ENCODE measurements at regions not wholly inside any gene's neighbourhood (a gene's known extent, or its start where the extent isn't known, plus 50 kb on each side); places are given as distances from the start of the nearest gene placed in this dataset.
"Not testable (repeated sequence)": the region's sequence is repeated elsewhere in the genome, so short reads cannot be mapped to it uniquely, and the experiment has no call there.

DNA sequence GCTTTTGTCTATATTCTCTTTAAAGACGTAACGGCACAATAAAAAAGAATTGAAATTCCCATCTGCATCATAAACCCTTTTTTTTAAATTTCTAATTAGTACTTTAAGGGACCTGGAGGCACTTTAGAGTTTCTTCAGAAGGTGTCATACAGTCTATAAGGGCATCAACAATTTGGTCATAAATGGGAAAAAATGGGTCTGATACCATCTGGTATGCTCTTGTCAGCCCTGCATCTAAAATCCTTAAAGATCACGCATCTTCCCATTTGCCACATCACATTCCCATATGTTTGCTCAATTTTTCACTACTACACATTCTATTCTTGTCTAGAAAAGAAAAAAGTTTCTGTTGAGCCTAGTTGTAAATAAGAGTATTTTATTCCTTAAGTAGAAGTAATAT, 53.8 kb downstream of the COX7C start:
- DNase-seq, result no peak

DNA sequence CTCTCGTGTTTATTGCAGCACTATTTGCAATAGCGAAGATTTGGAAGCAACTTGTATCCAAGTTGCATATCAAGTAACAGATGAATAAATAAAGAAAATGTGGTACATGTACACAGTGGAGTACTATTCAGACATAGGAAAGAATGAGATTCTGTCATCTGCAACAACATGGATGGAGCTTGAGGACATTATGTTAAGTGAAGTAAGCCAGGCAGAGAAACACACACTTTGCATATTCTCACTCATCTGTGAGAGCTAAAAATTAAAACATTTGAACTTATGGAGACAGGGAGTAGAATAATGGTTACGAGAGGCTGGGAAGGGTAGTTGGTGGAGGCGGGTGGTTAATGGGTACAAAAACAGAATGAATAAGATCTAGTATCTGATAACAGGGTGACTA, 56.3 kb downstream of the COX7C start:
- DNase-seq, result no peak

DNA sequence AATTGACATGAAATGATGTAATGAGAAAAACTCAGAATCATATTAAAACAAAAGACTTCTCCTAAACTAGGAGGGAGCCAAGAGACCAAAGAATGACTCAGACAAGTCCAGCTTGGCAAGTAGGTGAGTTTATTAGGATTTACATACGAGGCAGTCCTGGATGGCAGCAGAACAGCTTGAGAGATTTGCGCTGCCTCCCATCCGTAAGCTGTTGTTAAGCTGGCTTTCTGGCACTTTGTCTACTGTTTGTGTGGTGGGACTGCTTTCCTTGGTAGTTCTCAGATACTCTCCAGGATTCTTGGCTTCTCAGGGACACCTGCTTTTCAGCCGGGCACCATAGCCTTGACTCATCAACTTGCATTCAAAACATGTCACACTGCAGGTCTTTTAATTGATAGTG, 57.6 kb downstream of the COX7C start:
- no peak for DNase-seq

DNA sequence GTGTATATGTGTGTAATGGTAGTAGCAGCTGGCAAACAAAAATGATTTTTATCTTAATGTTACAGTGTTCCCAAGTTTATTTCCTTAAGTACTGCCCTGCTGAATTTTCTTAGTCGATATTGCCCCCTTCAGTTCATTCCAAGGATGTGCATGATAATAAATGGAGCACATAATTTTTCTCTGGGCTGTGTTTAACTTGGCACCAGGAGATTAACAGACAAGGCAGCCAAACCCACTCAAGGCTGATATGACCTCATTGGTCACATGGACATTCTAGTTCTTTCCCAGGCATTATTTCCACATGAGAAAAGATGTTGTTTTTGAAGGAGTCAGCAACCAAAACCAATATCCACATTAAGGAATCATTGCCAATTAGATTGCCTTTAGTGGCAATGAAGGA, 61.8 kb downstream of the COX7C start:
- peak; percentile 28 for DNase-seq

DNA sequence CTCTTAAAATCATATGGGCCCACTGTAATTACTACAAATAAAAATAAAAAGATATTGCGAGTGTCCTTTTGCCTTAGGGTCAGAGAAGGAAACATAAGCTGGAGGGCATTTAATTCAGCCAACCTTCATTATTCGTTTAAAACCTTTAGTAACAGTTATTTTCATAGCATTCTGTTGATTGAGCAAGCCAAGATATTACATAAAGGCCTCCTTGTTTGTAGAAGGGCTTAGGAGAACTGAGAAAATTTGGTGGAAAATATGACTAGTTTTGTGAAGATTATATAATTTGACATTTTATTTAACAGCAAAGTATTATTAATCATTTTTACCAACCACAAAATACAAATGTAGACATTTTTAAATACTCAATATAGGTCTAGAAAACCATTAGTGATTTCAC, 62.2 kb downstream of the COX7C start:
- no peak for DNase-seq

DNA sequence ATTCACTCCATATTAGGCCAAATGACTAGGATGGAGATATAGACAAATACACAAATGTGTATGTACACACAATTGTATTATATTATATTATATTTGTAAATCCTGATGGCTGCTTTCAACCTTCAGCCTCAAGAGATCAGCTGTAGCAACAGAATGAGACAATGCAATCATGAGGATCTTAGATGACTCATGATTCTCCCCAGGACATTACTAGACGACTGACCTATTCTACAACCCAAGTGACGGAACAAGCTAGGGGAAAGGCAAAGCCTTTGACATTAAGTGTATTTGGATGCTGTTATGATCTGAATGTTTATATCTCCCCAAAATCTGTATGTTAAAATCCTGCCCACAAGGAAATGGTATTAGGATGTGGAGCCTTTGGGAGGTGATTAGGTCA, 66.5 kb downstream of the COX7C start:
- no peak for DNase-seq

DNA sequence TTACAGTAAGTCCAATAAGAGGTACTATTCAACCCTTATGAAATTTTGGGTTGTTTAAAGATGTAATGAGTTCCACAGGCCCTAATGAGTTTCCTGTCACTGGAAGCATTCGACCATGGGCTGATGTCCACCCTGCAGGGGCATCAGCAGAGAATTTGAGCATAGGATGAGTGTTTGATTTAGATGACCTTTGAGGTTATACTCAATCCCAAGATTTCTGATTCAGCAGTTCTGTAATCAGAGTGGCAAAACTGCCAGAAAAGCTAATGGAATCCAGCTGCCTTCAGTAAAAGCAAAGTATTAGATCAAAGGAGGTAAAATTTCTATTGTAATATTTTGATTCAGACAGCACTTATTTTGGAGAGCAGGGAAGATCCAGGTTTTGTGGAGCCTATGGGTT, 68.3 kb downstream of the COX7C start:
- no peak for DNase-seq

DNA sequence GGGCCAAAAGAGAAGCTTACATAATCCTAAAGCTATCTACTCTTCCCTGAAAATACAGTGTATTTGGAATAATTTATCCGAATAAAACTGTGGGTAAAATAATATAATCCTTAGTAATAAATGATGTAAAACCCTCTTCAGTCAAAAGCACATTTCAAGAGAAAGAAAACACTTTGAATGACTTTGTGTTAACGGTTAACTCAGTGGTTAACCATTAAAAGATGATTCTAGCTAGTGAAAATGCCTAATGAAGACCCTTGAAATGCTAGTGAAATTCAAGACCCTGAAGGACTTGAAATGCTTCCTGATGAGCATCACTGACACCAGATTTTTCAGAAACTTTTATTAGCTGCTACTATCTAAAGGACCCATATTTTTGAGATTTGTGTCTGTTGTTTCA, 70.7 kb downstream of the COX7C start:
- DNase-seq, result no peak

DNA sequence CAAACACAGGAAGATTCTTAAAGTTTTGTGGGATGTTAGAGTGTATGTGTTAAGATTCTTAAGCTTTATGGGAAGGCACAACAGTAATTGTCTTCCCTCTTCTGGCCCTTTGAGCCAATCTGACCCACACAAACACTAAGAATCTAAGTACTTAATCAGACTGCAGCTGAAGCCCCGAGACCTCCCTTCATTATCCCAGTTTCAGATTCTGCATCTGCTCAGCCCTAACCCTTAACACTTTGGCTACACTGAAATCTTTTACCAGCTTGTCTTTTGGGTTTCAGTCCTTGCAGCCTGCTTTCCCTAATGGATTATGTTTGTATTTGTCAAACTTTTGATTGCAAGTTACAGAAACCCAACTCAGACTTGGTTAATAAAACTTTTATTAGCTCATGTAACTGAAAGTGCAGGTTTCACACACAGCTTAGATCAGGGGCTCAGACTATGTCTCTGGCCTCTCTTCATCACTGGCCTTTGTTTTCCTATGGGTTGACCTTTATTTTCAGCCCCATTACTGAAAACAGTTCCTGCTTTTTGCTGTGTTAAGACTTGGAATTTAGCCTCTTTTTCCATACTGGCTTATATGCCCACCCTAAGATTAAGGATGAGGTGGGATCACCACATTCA, 71.5 kb downstream of the COX7C start:
- no peak for DNase-seq

DNA sequence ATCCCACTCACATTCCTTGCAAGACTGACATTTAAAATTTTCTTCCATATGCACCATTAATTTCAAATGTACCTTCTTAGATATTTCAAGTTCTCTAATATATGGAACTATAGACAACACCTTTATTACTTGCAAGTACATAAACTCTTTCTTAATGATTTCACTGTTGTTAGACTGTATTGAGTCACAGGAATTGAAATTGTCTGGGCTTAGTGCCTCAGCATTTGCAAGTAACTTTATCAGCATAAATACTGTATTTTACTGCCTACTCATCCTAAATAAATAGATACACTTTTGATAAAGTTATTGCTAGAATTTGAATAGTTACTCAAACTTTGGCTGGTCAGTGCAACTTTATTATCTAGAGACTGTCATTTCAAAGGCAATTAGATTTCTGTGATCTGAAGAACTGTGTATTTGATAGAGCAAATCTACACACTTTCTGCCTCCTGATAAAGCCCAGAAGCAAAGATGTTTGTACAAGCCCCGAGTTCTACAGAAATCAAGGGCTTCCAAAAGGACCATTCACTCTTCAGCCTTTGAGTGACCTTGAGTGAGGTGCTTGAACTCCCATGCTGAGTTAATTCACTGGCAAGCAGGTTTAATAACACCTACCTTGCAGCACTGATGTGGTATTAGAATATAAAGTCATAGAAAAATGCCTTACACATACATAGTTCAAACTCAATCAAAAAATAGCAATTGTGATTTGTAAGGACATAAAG, 91.6 kb downstream of the COX7C start:
- no peak for DNase-seq

DNA sequence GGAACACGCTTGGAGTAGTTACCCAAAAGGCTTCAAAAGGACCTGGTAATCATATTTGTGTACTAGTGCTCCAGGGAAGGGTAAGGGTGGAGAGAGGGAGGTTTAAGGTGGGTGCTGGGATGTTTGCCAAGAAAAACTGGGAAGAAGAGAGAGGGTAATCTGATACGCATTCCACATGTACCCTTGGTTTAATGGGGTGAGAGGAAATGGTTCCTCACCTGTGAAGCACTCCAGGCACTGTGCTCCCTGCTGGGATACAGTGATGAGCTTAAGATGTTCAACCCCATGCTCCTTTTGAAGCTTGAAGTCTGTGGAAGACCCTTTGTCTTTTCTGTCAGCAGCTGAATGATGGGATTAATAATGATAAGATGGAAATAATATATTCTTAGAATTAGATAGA, 98.4 kb downstream of the COX7C start:
- DNase-seq, result no peak

DNA sequence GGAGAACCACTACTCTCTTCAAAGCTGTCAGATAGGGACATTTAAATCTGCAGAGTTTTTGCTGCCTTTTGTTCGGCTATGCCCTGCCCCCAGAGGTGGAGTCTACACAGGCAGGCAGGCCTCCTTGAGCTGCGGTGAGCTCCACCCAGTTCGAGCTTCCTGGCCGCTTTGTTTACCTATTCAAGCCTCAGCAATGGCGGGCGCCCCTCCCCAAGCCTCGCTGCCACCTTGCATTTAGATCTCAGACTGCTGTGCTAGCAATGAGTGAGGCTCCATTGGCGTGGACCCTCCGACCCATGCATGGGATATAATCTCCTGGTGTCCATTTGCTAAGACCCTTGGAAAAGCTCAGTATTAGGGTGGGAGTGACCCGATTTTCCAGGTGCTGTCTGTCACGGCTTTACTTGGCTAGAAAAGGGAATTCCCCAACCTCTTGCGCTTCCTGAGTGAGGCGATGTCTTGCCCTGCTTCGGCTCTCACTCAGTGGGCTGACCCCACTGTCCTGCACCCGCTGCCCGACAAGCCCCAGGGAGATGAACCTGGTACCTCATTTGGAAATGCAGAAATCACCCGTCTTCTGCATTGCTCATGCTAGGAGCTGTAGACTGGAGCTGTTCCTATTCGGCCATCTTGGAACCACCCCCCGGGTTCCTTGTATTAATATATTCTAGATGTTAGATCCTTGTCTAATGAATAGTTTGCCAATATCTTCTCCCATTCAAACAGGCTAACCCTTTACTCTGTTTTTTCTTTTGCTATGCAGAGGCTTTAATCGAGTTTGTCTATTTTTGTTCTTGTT, 113.8 kb downstream of the COX7C start:
- DNase-seq, result not testable (repeated sequence)

DNA sequence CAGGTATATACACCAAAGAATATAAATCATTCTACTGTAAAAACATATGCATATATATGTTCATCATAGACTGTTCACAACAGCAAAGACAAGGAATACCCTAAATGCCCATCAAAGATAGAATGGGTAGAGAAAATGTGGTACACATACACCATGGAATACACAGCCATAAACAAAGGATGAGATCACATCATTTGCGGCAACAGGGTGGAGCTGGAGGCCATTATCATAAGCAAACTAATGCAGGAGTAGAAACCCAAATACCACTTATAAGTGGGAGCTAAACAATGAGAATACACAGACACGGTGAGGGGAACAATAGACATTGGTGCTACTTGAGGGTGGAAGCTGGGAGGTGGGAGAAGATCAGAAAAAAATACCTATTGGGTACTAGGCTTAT, 117.6 kb downstream of the COX7C start:
- no peak for DNase-seq

DNA sequence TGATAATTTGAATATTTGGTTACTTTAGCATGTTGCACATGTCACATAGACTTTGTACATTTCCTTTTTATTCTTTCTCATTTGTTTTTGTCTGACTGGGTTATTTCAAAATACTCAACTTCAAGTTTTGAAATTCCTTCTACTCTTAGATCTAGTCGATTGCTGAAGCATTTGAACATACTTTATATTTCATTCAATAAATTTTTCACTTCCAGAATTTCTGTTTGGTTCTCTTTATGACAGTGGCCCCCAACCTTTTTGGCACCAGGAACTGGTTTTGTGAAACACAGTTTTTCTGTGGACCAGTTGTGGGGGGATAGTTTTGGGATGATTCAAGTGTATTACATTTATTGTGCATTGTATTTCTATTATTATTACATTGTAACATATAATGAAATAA, 119.8 kb downstream of the COX7C start:
- DNase-seq, result no peak

DNA sequence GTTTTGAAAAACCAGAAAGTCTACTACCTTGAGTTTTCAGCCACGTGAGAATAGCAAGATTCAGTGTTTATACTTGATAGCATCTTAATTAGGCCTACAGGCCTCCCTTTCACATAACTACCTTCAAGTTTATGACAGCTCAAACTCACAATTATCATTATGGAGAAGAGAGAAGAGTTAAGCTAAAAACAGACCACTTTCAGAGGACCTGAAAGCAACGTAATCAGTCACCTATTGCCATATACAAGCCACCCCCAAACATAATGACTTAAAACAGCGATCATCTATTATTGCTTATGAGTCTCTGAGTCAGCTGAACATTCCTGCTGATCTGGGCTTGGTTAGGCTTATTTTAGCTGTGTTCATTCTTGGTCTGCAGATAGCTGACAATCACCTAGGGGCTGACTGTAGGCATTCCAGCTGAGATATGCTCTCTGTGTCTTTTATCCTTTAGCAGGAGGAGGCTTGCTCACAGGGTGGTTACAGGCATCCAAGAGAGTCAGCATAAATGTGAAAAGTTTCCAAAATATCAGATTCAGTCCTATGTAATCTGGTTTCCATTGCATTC, 130.9 kb downstream of the COX7C start:
- no peak for DNase-seq

DNA sequence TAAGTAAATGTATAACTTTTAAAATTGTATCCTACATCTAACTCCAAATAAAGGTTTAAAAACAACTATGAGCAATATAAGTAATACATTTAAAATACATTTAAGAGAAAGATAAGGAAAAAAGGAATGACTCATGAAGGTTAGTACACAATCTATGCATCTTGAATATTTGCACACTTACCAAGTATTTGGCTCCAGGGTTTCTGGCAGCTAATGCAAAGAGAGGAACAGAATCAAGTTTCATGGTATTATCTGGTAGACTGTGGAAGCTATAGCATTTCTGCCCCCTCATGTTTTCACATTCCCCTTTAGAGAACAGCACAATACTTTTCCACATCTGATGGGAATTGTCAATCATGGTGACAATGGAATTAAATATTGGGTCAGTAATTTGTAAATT, 132.1 kb downstream of the COX7C start:
- no peak for DNase-seq

DNA sequence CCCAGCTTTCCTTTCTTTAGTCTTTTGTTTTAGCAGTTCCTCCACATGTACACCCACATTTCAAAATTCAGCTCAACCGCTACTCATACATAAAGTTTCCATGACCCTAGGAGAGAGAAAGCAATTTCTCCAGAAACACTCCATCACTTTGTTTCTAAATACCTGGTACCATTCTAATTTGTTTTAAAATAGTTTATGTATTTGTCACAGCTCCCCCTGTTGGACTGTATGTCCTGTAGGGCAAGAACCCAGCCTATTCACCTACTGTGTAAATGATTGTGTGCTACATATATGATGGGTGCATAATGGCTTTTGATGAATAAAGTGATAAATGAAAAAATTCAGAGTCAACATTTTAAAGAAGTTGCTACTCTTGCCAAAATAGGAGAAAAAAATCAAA, 139.1 kb downstream of the COX7C start:
- DNase-seq, result no peak

DNA sequence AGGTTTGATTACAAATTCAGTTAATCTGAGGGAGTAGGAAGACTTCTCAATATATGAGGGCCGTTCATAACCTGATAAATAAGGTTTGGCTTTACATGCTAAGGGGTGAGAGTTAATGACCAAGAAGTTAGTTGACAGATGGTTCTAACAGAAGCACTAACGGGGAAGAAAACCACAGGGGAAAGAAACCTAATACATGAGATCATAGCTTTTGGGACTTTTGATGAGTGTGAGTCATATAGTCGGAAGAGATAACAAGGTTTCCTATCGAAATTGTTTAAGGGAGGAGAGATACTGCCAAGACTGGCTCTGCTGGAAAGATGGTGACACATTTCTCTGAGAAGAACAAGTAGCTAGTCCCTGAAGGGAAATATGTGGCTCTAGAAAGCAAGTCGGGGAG, 140.1 kb downstream of the COX7C start:
- no peak for DNase-seq

DNA sequence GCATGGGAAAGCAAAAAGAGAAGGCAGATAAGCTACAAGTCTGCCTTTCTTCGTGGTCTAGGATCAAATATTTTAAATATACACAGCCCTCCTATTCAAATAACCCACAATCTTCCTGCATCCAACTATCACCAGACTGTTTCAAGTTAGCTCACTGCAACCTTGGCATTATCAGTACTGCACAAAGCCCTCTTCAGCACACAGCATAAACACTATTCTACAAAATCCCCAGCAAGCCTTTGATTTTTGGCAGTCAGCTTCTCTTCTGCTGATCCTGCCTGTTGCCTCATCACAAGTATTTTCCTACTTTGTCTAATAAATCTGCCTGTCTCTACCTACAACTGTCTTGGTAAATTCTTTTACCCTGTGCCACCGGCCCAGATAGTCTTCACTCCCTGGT, 142.9 kb downstream of the COX7C start:
- DNase-seq, result no peak

DNA sequence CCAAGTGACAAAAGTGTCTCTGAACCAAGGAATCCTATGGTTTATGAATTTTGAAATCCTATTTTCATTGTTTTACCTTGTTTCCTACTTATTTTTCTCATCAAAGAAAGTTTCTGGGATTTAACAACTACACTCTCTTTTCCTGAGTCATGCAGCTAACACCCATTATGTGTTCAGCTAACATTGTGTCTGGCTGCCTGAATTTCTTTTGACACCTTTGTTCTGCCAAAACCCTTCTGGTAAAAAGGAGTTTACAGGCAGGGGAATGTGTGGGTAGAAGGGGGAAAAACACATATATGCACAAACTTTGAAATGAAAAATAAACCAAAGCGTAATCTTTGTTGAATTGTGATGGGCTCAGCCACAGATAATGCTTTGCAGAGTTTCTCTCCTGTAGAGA, 146.2 kb downstream of the COX7C start:
- DNase-seq, result no peak

DNA sequence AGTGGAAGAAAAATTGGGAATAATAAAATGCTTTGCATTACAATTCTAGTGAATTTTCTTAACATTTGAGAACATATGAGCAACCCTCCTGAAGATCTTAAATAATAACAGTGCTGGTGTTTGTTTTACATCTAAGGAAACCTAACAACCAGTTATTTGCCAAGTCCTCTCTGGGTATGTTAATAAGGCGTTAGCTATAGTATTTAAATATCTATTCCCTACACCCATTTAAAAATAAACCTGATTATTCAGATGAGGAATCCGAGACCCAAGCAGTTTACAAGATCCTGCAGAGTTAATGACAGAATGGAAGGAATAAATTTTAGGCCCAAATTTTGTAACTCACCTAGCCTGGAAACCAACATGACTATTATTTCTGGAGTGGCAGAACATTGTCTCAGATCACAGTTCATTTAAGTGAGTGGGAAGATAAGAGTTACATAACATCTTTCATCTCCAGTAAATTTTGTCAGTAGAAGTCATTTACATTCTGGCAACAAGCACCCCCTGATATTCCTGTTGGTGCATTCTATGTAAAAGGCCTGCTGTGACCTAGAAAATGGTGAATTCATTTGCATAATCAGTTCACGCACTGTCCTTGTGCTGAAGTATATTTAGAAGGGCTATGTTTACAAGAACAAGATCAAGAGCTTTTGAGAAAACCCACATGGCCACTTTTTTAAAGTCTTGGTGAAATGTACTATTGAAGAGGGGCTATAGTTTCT, 148.2 kb downstream of the COX7C start:
- DNase-seq, result no peak

DNA sequence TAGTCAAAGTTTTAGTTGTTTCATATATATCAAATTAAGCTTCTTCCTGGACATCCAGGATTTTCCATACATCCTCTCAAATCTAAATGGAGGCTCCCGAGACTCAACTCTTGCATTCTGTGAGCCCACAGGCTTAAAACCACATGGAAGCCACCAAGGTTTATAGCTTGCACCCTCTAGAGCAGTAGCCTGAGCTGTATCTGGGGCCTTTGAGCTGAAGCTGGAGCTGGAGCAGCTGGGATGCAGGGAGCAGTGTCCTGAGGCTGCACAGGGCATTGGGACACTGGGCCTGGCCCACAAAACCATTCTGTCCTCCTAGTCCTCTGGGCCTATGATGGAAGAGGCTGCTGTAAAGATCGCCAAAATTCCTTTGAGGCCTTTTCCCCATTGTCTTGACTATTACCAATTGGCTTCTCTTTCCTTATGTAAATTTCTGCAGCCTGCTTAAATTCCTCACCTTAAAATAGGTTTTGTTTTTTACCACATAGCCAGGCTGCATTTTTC, 151.0 kb downstream of the COX7C start:
- DNase-seq, result no peak

DNA sequence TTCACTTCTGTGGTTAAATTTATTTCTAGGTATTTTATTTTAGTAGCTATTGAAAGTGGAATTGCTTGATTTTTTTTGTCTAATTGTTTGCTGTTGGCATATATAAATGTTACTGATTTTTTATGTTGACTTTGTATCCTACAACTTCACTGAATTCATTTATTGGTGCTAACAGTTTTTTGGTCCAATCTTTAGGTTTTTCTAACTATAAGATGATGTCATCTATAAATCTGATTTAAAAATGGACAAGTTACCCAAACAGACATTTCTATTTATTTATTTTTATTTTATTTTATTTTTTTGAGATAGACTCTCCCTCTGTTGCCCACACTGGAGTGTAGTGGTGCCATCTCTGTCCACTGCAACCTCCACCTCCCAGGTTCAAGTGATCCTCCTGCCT, 162.3 kb downstream of the COX7C start:
- no peak for DNase-seq
